WERI-Rb-1 (cell line): ENCODE measurements at regions not wholly inside any gene's neighbourhood (a gene's known extent, or its start where the extent isn't known, plus 50 kb on each side); places are given as distances from the start of the nearest gene placed in this dataset.

Experiments used
- DNase-seq: peaks from one replicate; pipeline ENCODE4 v3.0.0-alpha.2; 2020
- H3K27ac ChIP-seq: fragments of 250-450 bp; sonication (Bioruptor Pico); 2 replicates; pipeline ENCODE4 v1.5.1; 2020; ENCODE audit warnings: mild to moderate bottlenecking, moderate library complexity
- H3K27me3 ChIP-seq: fragments of 250-450 bp; sonication (Bioruptor Pico); 2 replicates; pipeline ENCODE4 v1.5.1; 2021; ENCODE audit warnings: mild to moderate bottlenecking, low read depth, moderate library complexity; ENCODE audit not compliant: insufficient read depth, severe bottlenecking
- H3K36me3 ChIP-seq: fragments of 250-450 bp; sonication (Bioruptor Pico); 2 replicates; pipeline ENCODE4 v1.5.1; 2020; ENCODE audit warnings: mild to moderate bottlenecking, moderate library complexity
- H3K4me3 ChIP-seq: 2 replicates; pipeline ENCODE4 v1.5.1; 2011; ENCODE audit warnings: low read depth, mild to moderate bottlenecking, control low read depth, low read length
- H3K9me3 ChIP-seq: fragments of 250-450 bp; sonication (Bioruptor Pico); 2 replicates; pipeline ENCODE4 v1.5.1; 2021; ENCODE audit warnings: mild to moderate bottlenecking, moderate library complexity; ENCODE audit not compliant: severe bottlenecking
- CTCF ChIP-seq: IDR thresholded peaks from 2 replicates; pipeline ENCODE4 v1.5.1; 2011; ENCODE audit warnings: low read depth, mild to moderate bottlenecking, control low read depth, inconsistent platforms, low read length

DNA sequence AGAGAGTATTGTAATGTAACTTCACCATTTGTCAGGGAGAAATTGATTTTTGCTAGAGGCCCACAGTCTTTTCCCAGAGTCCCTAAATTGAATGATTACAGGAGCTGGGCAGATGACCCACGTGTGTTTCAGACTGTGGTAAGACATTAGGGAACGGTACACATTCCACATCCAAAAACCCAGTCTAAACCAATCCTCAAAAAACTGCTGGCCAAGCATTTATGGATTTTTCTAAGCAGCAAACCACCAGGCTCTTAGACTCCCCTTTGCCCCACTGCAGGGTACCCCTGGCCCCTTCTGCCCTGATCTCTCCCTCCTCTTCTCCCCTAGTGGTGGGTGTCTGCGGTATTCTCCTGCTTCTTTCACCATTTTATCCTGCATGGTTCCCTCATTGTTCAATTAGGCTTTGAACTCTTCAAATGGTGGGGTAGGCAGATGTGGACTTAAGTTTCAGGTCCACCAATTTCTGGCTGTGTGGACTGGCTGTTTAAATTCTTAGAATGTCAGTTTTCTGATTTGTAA is 135.5 kb upstream of the SORCS3 start:
- 0 out of 2 replicates have a peak, but pooled peaks have one; percentile 18 for TF ChIP-seq CTCF
- H3K9me3 ChIP-seq: no peaks in the 10 kb centered on the region
- no peaks in the 10 kb centered on the region for H3K36me3 ChIP-seq
- no peaks in the 10 kb centered on the region for H3K27me3 ChIP-seq
- DNase-seq: no peak
- H3K27ac ChIP-seq: no peak overlapping the region
- H3K4me3 ChIP-seq: no peak overlapping the region

GRCh38 chr10:104509981-104510380 is 131.1 kb upstream of the SORCS3 start:
- Histone ChIP-seq H3K9me3 (no peaks in the 10 kb centered on the region), H3K27ac (no peak overlapping the region), H3K27me3 (no peaks in the 10 kb centered on the region), H3K36me3 (no peaks in the 10 kb centered on the region), H3K4me3 (no peak overlapping the region)
- TF ChIP-seq CTCF: no peak
- DNase-seq: no peak

DNA sequence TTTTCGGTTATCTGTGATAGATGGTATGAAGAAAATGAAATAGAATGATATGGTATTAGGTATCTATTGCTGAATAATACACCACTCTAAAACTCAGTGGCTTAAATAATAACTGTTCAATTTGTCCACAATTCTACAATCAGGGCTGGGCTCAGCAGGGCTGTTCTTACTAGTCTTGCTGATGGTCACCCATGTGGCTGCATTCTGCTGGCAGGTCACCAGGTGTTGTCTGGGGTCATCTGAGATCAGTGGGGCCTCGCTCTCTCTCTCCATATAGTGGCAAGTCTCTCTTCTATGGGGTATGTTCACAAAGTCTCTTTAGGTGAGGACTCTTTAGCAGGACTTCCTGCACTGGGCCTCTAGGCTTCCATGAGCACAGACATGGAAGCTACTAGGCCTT is 130.4 kb upstream of the SORCS3 start:
- Histone ChIP-seq H3K36me3 (no peaks in the 10 kb centered on the region), H3K27ac (no peak overlapping the region), H3K27me3 (no peaks in the 10 kb centered on the region), H3K4me3 (no peak overlapping the region), H3K9me3 (no peaks in the 10 kb centered on the region)
- TF ChIP-seq CTCF: no peak
- DNase-seq: no peak

DNA sequence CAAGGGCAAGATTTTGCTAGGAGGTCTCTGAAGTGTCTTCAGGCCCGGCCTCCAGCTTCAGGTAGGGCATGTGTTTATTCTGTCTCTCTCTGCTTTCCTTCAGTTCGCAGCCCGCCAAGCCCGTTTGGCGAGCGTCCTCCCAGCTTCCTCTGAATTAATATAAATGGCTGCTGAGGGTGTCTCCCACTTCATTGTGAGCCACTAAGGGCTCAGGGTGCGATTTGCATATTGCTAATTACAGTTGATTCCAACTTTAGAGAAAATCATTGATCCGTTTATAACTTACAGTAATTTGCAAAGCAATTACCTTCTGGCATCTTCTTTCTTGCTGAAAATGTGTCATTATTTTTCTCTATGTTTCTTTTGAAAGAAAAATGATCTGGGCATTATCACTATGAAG is 128.3 kb upstream of the SORCS3 start:
- no peak overlapping the region for H3K4me3 ChIP-seq
- no peaks in the 10 kb centered on the region for H3K36me3 ChIP-seq
- no peaks in the 10 kb centered on the region for H3K9me3 ChIP-seq
- TF ChIP-seq CTCF: no peak
- DNase-seq: no peak
- H3K27ac ChIP-seq: no peak overlapping the region
- no peaks in the 10 kb centered on the region for H3K27me3 ChIP-seq

- no peak for DNase-seq
- no peaks in the 10 kb centered on the region for H3K36me3 ChIP-seq
- no peak overlapping the region for H3K4me3 ChIP-seq
- TF ChIP-seq CTCF: no peak
- no peaks in the 10 kb centered on the region for H3K9me3 ChIP-seq
- no peaks in the 10 kb centered on the region for H3K27me3 ChIP-seq
- H3K27ac ChIP-seq: no peak overlapping the region
These were observed 125.4 kb upstream of the SORCS3 start for GRCh38 chr10:104515678-104516199.

DNA sequence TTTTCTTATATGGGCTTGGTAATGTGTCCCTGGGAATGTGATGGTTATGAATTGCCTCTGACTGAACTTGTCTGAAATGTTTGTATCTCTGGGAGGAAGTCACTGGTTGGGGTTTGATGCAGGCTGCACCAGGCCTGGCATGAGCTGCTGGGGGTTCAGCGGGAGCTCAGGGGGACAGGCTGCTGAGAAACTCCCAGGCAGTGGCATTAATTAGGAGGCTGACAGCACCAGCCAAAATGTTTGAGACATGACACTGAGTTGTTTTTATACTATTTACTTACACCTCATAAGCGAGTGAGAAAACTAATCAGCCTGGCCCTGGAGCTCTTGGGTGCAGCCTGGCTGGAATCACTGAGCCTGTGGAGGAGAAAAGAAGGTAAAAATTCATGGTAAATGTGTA is 124.1 kb upstream of the SORCS3 start:
- H3K36me3 ChIP-seq: no peaks in the 10 kb centered on the region
- no peak for TF ChIP-seq CTCF
- no peaks in the 10 kb centered on the region for H3K27me3 ChIP-seq
- H3K9me3 ChIP-seq: no peaks in the 10 kb centered on the region
- no peak for DNase-seq
- H3K4me3 ChIP-seq: no peak overlapping the region
- H3K27ac ChIP-seq: no peak overlapping the region
